Gastroesophageal sphincter (tissue), 3 donors: ENCODE measurements at regions not wholly inside any gene's neighbourhood (a gene's known extent, or its start where the extent isn't known, plus 50 kb on each side); places are given as distances from the start of the nearest gene placed in this dataset.

Experiments used
- CTCF ChIP-seq, 4 experiments: fragments of 200-600 bp in 2 of 4; fragments of 450-650 bp in 2 of 4; sonication (generic) in 1 of 4; IDR thresholded peaks; one replicate each; pipeline ENCODE4 v1.5.1; 2017 to 2019; ENCODE audit warnings: antibody characterized with exemption in 4 of 4, mild to moderate bottlenecking in 2 of 4, moderate library complexity in 2 of 4
- EP300 ChIP-seq: sonication (generic); formaldehyde crosslinking; IDR thresholded peaks from one replicate; pipeline ENCODE4 v1.6.1; 2017; ENCODE audit warnings: antibody characterized with exemption, mild to moderate bottlenecking
- POLR2A ChIP-seq, 2 donors: fragments of 450-650 bp; IDR thresholded peaks; one replicate each; pipeline ENCODE4 v1.6.1; 2017; ENCODE audit warnings: antibody characterized with exemption in 2 of 2, mild to moderate bottlenecking in 2 of 2, moderate library complexity in 1 of 2
- POLR2AphosphoS5 ChIP-seq: sonication (generic); formaldehyde crosslinking; IDR thresholded peaks from one replicate; pipeline ENCODE4 v1.6.1; 2017; ENCODE audit warnings: antibody characterized with exemption

- TF ChIP-seq CTCF (IDR thresholded peaks at IDR 0.05) (no peak), POLR2A (IDR thresholded peaks at IDR 0.05) (no peak), POLR2AphosphoS5 (no peak), EP300 (no peak)
Observed at GRCh38 chr14:86712176-86712575, 1182.2 kb downstream of the FLRT2 start.
